Urinary bladder (tissue), 3 donors: ENCODE measurements at regions not wholly inside any gene's neighbourhood (a gene's known extent, or its start where the extent isn't known, plus 50 kb on each side); places are given as distances from the start of the nearest gene placed in this dataset.

Experiments
- DNase-seq: peaks from one replicate; pipeline ENCODE4 v3.0.0-alpha.2; 2015; ENCODE audit errors: extremely low spot score
- H3K27ac ChIP-seq: one replicate; pipeline ENCODE4 v1.5.1; 2013; ENCODE audit warnings: low read depth, mild to moderate bottlenecking, moderate library complexity
- H3K36me3 ChIP-seq: one replicate; pipeline ENCODE4 v1.6.1; 2013; ENCODE audit warnings: mild to moderate bottlenecking, moderate library complexity; ENCODE audit not compliant: insufficient read depth
- H3K4me1 ChIP-seq: one replicate; pipeline ENCODE4 v1.6.1; 2013; ENCODE audit warnings: mild to moderate bottlenecking, moderate library complexity; ENCODE audit not compliant: insufficient read depth
- H3K4me3 ChIP-seq: one replicate; pipeline ENCODE4 v1.5.1; 2013; ENCODE audit warnings: low read depth, low read length
- WGBS: extraction: QIAGEN DNeasy Blood & Tissue Kit; methylation state at CpG from one replicate; pipeline ENCODE4 v1.1.7; 2013; 5-methylcytosine and 5-hydroxymethylcytosine counted together
- donor health status: healthy with polysubstance abuse.
- donor health status: healthy.

DNA sequence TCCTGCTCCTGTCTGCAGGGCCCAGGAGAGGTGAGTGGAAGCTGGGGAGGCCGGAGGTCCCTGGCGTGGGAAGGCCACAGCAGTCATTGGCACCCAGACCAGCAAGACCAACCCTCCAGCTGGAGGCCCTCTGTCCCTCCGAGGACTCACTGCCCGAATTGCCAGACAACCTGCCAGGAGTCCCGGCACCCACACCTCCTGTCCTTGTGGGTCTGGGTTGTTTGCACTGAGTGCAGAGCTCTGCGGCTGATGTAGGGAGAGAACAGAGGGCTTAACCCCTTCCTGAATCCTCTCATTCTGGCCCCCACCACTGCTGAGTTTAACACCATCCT lies 204.9 kb downstream of the KIF26A start:
- DNase-seq: no peak
- H3K27ac ChIP-seq: no peak overlapping the region
- no peaks in the 10 kb centered on the region for H3K4me1 ChIP-seq
- 79% methylated on average over 6 of the region's 6 CpGs for WGBS
- H3K4me3 ChIP-seq: no peak overlapping the region
- H3K36me3 ChIP-seq: no peaks in the 10 kb centered on the region

- no peak overlapping the region for H3K27ac ChIP-seq
- no peak for DNase-seq
- no peak overlapping the region for H3K4me3 ChIP-seq
- 73% methylated on average over 11 of the region's 11 CpGs for WGBS
- H3K4me1 ChIP-seq: no peaks in the 10 kb centered on the region
- no peaks in the 10 kb centered on the region for H3K36me3 ChIP-seq
Measured at GRCh38 chr14:104343690-104344640, 205.6 kb downstream of the KIF26A start.

- Histone ChIP-seq H3K4me3 (no peak overlapping the region), H3K4me1 (no peaks in the 10 kb centered on the region), H3K27ac (no peak overlapping the region), H3K36me3 (no peaks in the 10 kb centered on the region)
- WGBS: 70% methylated on average over 11 of the region's 11 CpGs
- DNase-seq: no peak
Measured at GRCh38 chr14:104344818-104345620, 206.6 kb downstream of the KIF26A start.

DNA sequence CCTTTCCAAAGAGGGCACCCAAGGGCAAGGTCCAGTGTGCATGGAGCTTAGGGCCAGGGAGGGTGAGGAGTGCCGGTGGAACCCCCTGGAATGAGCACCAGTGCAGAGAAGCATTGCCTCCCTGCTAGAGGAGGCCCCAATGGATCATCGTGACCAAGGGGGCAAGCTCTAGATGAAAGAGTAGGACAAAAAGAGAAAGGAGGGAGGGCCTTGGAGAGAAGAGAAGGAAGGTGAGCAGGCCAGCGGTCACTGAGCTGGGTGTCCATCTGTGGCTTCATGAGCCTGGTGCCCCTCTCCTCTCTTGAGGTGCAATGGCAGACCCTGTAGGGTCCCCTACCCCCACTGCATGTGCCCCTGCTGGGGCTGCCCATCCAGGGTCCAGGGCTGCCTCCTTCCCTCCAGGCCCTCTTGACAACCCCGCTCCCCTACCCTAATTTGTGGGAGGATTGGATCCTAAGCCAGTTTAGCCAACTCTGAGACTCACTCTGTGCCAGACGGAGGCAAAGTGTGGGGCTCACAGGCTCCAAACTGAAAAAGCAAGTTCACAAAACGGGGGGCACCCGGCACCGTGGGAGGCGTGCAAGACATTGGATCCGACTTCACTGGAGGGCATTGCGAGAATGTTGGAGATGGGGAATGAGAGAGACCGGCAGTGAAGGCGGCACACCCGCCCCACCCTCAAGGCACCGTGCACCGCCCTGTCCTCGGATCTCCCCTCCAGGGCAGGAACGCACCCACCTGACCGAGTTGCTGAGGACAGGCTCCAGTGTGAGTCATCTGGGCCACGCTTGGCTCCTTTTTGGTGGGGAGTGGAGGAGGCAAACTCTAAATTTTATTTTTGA lies 207.5 kb downstream of the KIF26A start:
- WGBS: 87% methylated on average over 20 of the region's 20 CpGs

GRCh38 chr14:104346608-104347007 lies 208.2 kb downstream of the KIF26A start:
- DNase-seq: no peak
- H3K4me3 ChIP-seq: no peak overlapping the region
- H3K4me1 ChIP-seq: no peaks in the 10 kb centered on the region
- H3K36me3 ChIP-seq: no peaks in the 10 kb centered on the region
- 85% methylated on average over 10 of the region's 10 CpGs for WGBS
- no peak overlapping the region for H3K27ac ChIP-seq

More for the DNA sequence above, 207.5 kb downstream of the KIF26A start:
- Histone ChIP-seq H3K4me3 (no peak overlapping the region), H3K27ac (no peak overlapping the region), H3K4me1 (no peaks in the 10 kb centered on the region), H3K36me3 (no peaks in the 10 kb centered on the region)
- no peak for DNase-seq

GRCh38 chr14:104348741-104349140 lies 210.4 kb downstream of the KIF26A start:
- no peaks in the 10 kb centered on the region for H3K4me1 ChIP-seq
- DNase-seq: no peak
- 73% methylated on average over 5 of the region's 5 CpGs for WGBS
- no peak overlapping the region for H3K4me3 ChIP-seq
- no peak overlapping the region for H3K27ac ChIP-seq
- no peaks in the 10 kb centered on the region for H3K36me3 ChIP-seq

- WGBS: 54% methylated on average over 3 of the region's 3 CpGs
- Histone ChIP-seq H3K4me1 (no peaks in the 10 kb centered on the region), H3K4me3 (no peak overlapping the region), H3K27ac (no peak overlapping the region), H3K36me3 (no peaks in the 10 kb centered on the region)
- DNase-seq: no peak
Measured at GRCh38 chr14:104349950-104350349, 211.6 kb downstream of the KIF26A start.

DNA sequence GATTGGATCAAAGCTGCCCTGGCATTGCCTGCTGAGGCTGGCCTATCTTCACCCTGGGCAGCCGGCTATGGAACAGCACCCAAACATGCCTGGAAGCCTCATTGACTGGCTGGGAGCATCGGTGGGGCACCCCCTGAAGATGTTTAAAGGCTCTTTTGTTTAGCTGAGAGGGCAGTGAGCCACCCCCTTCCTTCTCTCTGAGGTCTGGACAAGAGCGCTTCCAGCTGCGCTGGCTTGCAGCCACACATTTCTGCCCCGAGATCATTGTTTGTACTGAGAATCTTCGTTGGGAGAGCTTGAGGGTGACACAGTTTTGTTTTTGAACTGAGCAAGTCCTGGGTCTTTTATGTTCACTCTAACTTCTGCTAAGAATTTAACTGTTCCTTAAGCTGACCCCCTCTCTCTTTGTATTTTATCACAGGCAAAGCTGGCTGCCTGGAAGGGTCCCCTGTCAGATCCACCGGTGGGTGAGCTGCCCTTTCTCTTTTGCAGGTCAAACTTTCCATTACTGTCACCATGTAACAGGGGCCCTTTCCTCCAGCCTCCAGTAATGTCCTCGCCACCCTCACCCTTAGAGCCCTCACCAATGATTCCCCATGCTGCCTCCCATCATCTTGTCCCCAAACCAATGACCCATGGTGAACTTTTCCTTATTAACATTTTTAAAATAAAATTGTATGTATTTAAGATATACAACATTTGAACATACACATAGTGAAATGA lies 212.2 kb downstream of the KIF26A start:
- DNase-seq: peak; percentile 52
- no peaks in the 10 kb centered on the region for H3K4me1 ChIP-seq
- whole genome bisulfite sequencing: 22% methylated on average over 8 of the region's 8 CpGs
- no peak overlapping the region for H3K27ac ChIP-seq
- H3K4me3 ChIP-seq: no peak overlapping the region
- no peaks in the 10 kb centered on the region for H3K36me3 ChIP-seq

- H3K36me3 ChIP-seq: no peaks in the 10 kb centered on the region
- H3K27ac ChIP-seq: no peak overlapping the region
- 95% methylated on average over 11 of the region's 11 CpGs for WGBS
- H3K4me3 ChIP-seq: no peak overlapping the region
- no peaks in the 10 kb centered on the region for H3K4me1 ChIP-seq
- DNase-seq: no peak
Measured at GRCh38 chr14:104351849-104352492, 213.6 kb downstream of the KIF26A start.

- Histone ChIP-seq H3K36me3 (no peaks in the 10 kb centered on the region), H3K27ac (no peak overlapping the region), H3K4me1 (no peaks in the 10 kb centered on the region), H3K4me3 (no peak overlapping the region)
- 92% methylated on average over 13 of the region's 13 CpGs for WGBS
- no peak for DNase-seq
Measured at GRCh38 chr14:104352493-104353220, 214.3 kb downstream of the KIF26A start.

DNA sequence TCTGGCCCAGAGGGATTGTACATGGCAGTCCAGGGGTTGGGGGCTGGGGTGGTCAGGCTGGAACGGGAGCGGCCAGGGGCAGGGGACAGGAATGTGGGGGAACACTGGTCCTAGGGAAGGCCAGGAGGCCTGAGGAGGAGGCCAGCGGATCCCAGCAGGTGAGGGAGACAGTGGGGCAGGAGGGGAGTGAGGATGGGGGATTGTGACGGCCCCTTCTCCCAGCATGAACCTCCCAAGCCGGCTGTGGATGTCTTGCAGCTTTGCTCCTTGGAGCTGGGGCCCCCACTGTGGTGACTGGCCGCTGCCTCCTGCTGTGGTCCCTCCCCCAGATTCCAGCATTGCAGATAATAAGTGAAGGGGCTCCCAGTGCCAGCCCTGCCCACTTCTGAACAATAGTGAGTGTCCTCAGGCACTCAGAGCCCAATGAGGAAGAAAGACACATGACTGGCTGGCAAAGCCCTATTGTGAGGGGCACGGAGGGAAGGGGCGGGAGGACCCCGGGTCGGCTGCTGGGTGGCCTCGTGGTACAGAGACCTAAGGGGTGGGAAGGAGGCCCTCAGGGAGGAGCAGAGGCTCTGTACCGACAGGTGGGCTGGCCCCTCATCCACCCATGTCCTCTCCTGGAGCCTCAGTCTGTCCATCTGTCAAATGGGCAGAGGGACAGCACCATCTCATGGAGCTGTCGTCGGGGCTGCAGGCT lies 215.0 kb downstream of the KIF26A start:
- no peak for DNase-seq
- no peaks in the 10 kb centered on the region for H3K36me3 ChIP-seq
- H3K4me3 ChIP-seq: no peak overlapping the region
- WGBS: 85% methylated on average over 14 of the region's 14 CpGs
- no peaks in the 10 kb centered on the region for H3K4me1 ChIP-seq
- no peak overlapping the region for H3K27ac ChIP-seq
